Progenitor cell of endocrine pancreas (in vitro differentiated cells): ENCODE measurements at regions not wholly inside any gene's neighbourhood (a gene's known extent, or its start where the extent isn't known, plus 50 kb on each side); places are given as distances from the start of the nearest gene placed in this dataset.

Experiments used
- DNase-seq: peaks from one replicate; pipeline ENCODE4 v3.0.0; 2021; ENCODE audit warnings: low spot score; ENCODE audit not compliant: unreplicated experiment
- H3K27ac Mint-ChIP-seq: 2 replicates; pipeline ENCODE4 v1.8.0; 2021; ENCODE audit warnings: mild to moderate bottlenecking, moderate library complexity, mixed read lengths
- H3K27me3 Mint-ChIP-seq: 2 replicates; pipeline ENCODE4 v1.8.0; 2021; ENCODE audit warnings: mixed read lengths
- H3K36me3 Mint-ChIP-seq: 2 replicates; pipeline ENCODE4 v1.8.0; 2022; ENCODE audit warnings: mixed read lengths; ENCODE audit not compliant: insufficient read depth
- H3K4me1 Mint-ChIP-seq: 2 replicates; pipeline ENCODE4 v1.8.0; 2021; ENCODE audit warnings: low read depth, mixed read lengths
- H3K4me3 Mint-ChIP-seq: 2 replicates; pipeline ENCODE4 v1.8.0; 2021; ENCODE audit warnings: low read depth, mild to moderate bottlenecking, moderate library complexity, mixed read lengths
- H3K9me3 Mint-ChIP-seq: 2 replicates; pipeline ENCODE4 v1.8.0; 2021; ENCODE audit warnings: low read depth, mixed read lengths
- TF ChIP-seq, protein P1 (sequence below): fragments of 200-600 bp; sonication (generic); IDR thresholded peaks from one replicate; pipeline ENCODE4 v1.5.0; 2021; ENCODE audit warnings: antibody characterized with exemption, mild to moderate bottlenecking; ENCODE audit not compliant: unreplicated experiment

DNA sequence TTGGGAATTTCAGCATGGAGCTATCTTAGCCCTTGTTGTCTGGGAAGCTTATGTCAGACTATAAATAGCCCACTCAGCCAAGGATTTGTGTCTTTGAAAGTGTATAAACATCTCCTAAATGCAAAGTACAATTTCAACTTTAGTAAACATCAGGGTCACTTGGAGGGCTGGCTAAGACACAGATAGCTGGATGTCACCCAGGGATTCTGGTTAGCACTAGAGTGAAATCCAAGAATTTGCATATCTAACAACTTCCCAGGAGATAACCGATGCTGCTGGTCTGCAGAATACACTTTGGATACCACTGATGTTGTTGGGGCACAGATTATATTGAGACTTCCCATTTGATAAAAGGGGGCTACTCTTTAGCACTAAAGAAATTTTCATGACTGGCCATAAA is 130.9 kb downstream of the PAX1 start:
- H3K27me3 Mint-ChIP-seq: peaks cover 35% of the 10 kb centered on the region
- no peaks in the 10 kb centered on the region for H3K36me3 Mint-ChIP-seq
- no peaks in the 10 kb centered on the region for H3K4me1 Mint-ChIP-seq
- no peak for DNase-seq
- no peak overlapping the region for H3K4me3 Mint-ChIP-seq
- H3K9me3 Mint-ChIP-seq: no peaks in the 10 kb centered on the region
- TF ChIP-seq, protein P1, sequence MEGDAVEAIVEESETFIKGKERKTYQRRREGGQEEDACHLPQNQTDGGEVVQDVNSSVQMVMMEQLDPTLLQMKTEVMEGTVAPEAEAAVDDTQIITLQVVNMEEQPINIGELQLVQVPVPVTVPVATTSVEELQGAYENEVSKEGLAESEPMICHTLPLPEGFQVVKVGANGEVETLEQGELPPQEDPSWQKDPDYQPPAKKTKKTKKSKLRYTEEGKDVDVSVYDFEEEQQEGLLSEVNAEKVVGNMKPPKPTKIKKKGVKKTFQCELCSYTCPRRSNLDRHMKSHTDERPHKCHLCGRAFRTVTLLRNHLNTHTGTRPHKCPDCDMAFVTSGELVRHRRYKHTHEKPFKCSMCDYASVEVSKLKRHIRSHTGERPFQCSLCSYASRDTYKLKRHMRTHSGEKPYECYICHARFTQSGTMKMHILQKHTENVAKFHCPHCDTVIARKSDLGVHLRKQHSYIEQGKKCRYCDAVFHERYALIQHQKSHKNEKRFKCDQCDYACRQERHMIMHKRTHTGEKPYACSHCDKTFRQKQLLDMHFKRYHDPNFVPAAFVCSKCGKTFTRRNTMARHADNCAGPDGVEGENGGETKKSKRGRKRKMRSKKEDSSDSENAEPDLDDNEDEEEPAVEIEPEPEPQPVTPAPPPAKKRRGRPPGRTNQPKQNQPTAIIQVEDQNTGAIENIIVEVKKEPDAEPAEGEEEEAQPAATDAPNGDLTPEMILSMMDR: no peak
- H3K27ac Mint-ChIP-seq: no peak overlapping the region

DNA sequence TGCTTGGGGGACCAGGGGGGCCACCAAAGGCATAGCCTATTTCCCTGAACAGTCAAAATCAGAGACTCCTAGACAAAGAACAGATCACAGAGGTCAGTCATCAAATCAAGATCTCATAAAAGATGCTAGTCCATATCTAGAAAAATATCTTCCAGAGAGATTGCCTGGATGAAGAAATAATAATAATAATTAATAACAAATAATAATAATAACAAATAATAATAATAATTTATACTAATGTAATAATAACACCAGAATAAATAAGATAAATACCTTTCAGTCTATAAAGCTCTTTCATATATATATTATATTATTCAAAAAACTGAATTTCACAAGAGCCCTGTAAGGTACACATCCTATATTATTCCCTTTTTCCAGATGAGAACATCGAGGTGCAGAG is 129.6 kb downstream of the PAX1 start:
- no peak overlapping the region for H3K4me3 Mint-ChIP-seq
- peaks cover 28% of the 10 kb centered on the region for H3K27me3 Mint-ChIP-seq
- H3K9me3 Mint-ChIP-seq: no peaks in the 10 kb centered on the region
- TF ChIP-seq, protein P1: no peak
- H3K4me1 Mint-ChIP-seq: no peaks in the 10 kb centered on the region
- no peak overlapping the region for H3K27ac Mint-ChIP-seq
- no peak for DNase-seq
- H3K36me3 Mint-ChIP-seq: no peaks in the 10 kb centered on the region

DNA sequence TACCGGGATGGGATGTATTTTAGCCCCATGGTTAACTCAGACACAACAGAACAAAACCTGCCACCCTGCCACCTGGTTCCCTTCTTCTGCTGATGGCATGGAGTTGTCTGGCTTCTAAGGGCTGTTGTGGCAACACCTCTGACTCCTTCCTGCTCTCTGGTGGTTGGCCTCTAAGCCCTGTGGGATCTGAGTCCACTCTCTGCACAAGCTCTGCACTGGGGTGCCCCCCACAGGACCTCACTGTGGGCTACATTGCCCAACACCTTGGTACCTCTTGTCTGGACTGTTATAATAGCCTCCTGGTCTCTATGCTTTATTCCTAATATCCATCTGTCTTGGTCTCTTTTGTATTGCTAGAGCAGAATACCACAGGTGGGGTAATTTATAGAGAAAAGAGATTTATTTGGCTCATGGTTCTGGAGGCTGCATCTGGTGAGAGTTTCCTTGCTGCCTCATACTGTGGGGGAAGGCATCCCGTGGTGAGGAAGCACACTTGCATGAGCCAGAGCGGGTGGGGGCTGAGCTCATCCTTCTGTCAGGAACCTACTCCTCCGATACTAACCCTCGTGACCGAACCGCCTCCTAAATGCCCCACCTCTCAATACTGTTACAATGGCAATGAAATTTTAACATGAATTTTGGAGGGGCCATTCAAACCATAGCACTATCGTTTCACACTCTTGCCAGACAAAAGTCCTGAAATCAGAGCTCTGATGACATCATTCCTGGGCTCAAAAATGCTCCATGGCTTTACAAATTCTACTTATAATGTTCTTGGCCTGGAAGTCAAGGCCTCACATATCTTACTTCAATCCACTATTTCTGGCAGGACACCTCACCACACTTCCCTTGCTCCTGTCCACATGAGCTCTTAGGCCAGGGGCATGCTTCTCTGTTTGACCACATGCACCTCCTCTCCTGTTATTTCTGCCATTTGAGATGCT is 127.2 kb downstream of the PAX1 start:
- DNase-seq: no peak
- H3K9me3 Mint-ChIP-seq: no peaks in the 10 kb centered on the region
- no peak overlapping the region for H3K27ac Mint-ChIP-seq
- TF ChIP-seq, protein P1: no peak
- H3K4me3 Mint-ChIP-seq: no peak overlapping the region
- H3K4me1 Mint-ChIP-seq: peaks cover 6% of the 10 kb centered on the region
- no peaks in the 10 kb centered on the region for H3K36me3 Mint-ChIP-seq
- peaks cover 9% of the 10 kb centered on the region for H3K27me3 Mint-ChIP-seq

DNA sequence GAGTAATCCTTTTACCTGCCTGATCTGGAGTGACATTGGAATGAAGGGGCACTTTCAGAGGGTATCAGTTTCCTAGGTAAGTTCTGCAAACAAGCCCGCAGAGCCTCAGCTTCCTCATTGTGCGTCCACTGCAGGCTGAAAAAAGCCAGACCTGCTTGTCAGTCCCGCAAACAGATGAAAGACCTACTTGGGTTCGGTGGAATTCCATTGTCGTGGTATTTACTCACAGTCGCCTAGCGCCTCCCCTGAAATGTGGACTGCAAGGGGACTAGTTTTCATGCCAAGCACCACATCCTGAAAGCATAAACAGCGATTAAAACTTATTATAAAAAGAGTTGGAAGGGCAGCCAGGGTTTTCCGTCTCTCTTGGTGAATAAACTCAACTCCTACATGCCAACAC is 121.5 kb downstream of the PAX1 start:
- H3K9me3 Mint-ChIP-seq: no peaks in the 10 kb centered on the region
- H3K27me3 Mint-ChIP-seq: no peaks in the 10 kb centered on the region
- H3K4me1 Mint-ChIP-seq: peaks cover 21% of the 10 kb centered on the region
- no peaks in the 10 kb centered on the region for H3K36me3 Mint-ChIP-seq
- H3K4me3 Mint-ChIP-seq: no peak overlapping the region
- H3K27ac Mint-ChIP-seq: peak overlapping the region; percentile 68
- no peak for DNase-seq
- TF ChIP-seq, protein P1: no peak

DNA sequence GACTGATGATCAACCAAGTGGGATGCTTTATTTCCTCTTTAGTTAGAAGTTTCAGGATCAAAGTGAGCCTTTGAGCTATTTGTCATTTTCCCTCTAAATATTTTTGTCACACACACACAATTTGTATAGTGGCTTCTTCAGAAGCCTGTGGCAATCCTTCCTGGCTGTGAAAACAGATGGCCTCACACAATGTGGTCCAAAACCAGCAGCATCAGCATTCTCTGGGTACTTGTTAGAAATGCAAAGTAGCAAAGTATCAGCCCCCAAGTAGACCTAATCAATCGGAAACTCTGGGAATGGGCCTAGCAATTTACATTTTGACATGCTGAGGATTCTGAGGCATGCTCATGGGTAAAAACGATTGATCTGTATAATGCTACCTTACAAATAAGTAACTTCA is 115.9 kb downstream of the PAX1 start:
- no peak for DNase-seq
- Mint-ChIP-seq H3K4me3 (no peak overlapping the region), H3K9me3 (no peaks in the 10 kb centered on the region), H3K27me3 (no peaks in the 10 kb centered on the region), H3K36me3 (no peaks in the 10 kb centered on the region), H3K4me1 (peaks cover 5% of the 10 kb centered on the region), H3K27ac (no peak overlapping the region)
- TF ChIP-seq, protein P1: no peak
